Osteoblast (primary cell): ENCODE measurements at regions not wholly inside any gene's neighbourhood (a gene's known extent, or its start where the extent isn't known, plus 50 kb on each side); places are given as distances from the start of the nearest gene placed in this dataset.

Experiments used
- DNase-seq: peaks from one replicate; pipeline ENCODE4 v3.0.0; 2011; ENCODE audit warnings: low spot score, mixed read lengths; ENCODE audit not compliant: insufficient read length; ENCODE audit errors: missing footprints
- H2AFZ ChIP-seq: 2 replicates; pipeline ENCODE4 v1.6.0; 2011; ENCODE audit warnings: mild to moderate bottlenecking, low read length
- H3K27ac ChIP-seq: 2 replicates; pipeline ENCODE4 v1.5.1; 2011; ENCODE audit warnings: mild to moderate bottlenecking, low read depth, low read length, moderate library complexity
- H3K27me3 ChIP-seq: 2 replicates; pipeline ENCODE4 v1.6.0; 2012; ENCODE audit warnings: mild to moderate bottlenecking, control low read depth, inconsistent platforms, low read length, moderate library complexity; ENCODE audit not compliant: insufficient read depth
- H3K36me3 ChIP-seq: 2 replicates; pipeline ENCODE4 v1.5.1; 2011; ENCODE audit warnings: mild to moderate bottlenecking, low read length, control low read depth, moderate library complexity; ENCODE audit not compliant: insufficient read depth
- H3K4me1 ChIP-seq: 2 replicates; pipeline ENCODE4 v1.5.1; 2011; ENCODE audit warnings: mild to moderate bottlenecking, low read length, control low read depth, moderate library complexity; ENCODE audit not compliant: insufficient read depth
- H3K4me2 ChIP-seq: 2 replicates; pipeline ENCODE4 v1.6.0; 2011; ENCODE audit warnings: mild to moderate bottlenecking, low read length; ENCODE audit not compliant: insufficient read depth
- H3K4me3 ChIP-seq: fragments of 200-600 bp; sonication (generic); 3 replicates; pipeline ENCODE4 v1.5.1; 2012; ENCODE audit warnings: mild to moderate bottlenecking, low read length, inconsistent platforms; ENCODE audit not compliant: insufficient read depth
- H3K79me2 ChIP-seq: 2 replicates; pipeline ENCODE4 v1.6.0; 2012; ENCODE audit warnings: mild to moderate bottlenecking, low read length, control low read depth, inconsistent platforms; ENCODE audit not compliant: insufficient read depth
- H3K9me3 ChIP-seq: 2 replicates; pipeline ENCODE4 v1.5.1; 2011; ENCODE audit warnings: low read depth, low read length, control low read depth
- H4K20me1 ChIP-seq: 2 replicates; pipeline ENCODE4 v1.6.0; 2012; ENCODE audit warnings: mild to moderate bottlenecking, low read length, control low read depth; ENCODE audit not compliant: insufficient read depth
- CTCF ChIP-seq: IDR thresholded peaks from 2 replicates; pipeline ENCODE4 v1.5.1; 2011; ENCODE audit warnings: mild to moderate bottlenecking, low read depth, low read length, moderate library complexity; ENCODE audit errors: extremely low read depth

GRCh38 chr5:89988129-89988810 lies 421.3 kb downstream of the CETN3 start:
- Histone ChIP-seq H3K9me3 (no peaks in the 10 kb centered on the region), H3K4me1 (peaks cover 11% of the 10 kb centered on the region), H3K4me2 (no peak overlapping the region), H2AFZ (no peak overlapping the region), H3K79me2 (no peaks in the 10 kb centered on the region), H3K27me3 (no peaks in the 10 kb centered on the region), H3K36me3 (no peaks in the 10 kb centered on the region), H4K20me1 (no peaks in the 10 kb centered on the region), H3K4me3 (no peak overlapping the region), H3K27ac (peak overlapping the region; percentile 72)
- TF ChIP-seq CTCF = no peak
- no peak for DNase-seq

- Histone ChIP-seq H3K4me1 (no peaks in the 10 kb centered on the region), H4K20me1 (no peaks in the 10 kb centered on the region), H3K27ac (no peak overlapping the region), H3K79me2 (no peaks in the 10 kb centered on the region), H3K36me3 (no peaks in the 10 kb centered on the region), H3K9me3 (no peaks in the 10 kb centered on the region), H3K27me3 (no peaks in the 10 kb centered on the region), H2AFZ (no peak overlapping the region), H3K4me3 (no peak overlapping the region), H3K4me2 (no peak overlapping the region)
- DNase-seq = peak; percentile 35
- no peak for TF ChIP-seq CTCF
Observed at GRCh38 chr5:89983216-89983615, 426.3 kb downstream of the CETN3 start.

- Histone ChIP-seq H3K27me3 (no peaks in the 10 kb centered on the region), H3K9me3 (no peaks in the 10 kb centered on the region), H4K20me1 (no peaks in the 10 kb centered on the region), H3K4me3 (no peak overlapping the region), H3K4me1 (no peaks in the 10 kb centered on the region), H3K79me2 (no peaks in the 10 kb centered on the region), H3K27ac (no peak overlapping the region), H2AFZ (no peak overlapping the region), H3K4me2 (no peak overlapping the region), H3K36me3 (no peaks in the 10 kb centered on the region)
- no peak for TF ChIP-seq CTCF
- no peak for DNase-seq
Observed at GRCh38 chr5:89981878-89982773, 427.4 kb downstream of the CETN3 start.

GRCh38 chr5:89981021-89981420 lies 428.5 kb downstream of the CETN3 start:
- H3K27ac ChIP-seq = no peak overlapping the region
- no peak overlapping the region for H3K4me2 ChIP-seq
- no peaks in the 10 kb centered on the region for H3K9me3 ChIP-seq
- H3K36me3 ChIP-seq = no peaks in the 10 kb centered on the region
- H3K79me2 ChIP-seq = no peaks in the 10 kb centered on the region
- H3K4me1 ChIP-seq = no peaks in the 10 kb centered on the region
- DNase-seq = no peak
- H3K4me3 ChIP-seq = no peak overlapping the region
- H3K27me3 ChIP-seq = no peaks in the 10 kb centered on the region
- H2AFZ ChIP-seq = no peak overlapping the region
- no peak for TF ChIP-seq CTCF
- H4K20me1 ChIP-seq = no peaks in the 10 kb centered on the region
